BE2C (cell line): ENCODE measurements at regions not wholly inside any gene's neighbourhood (a gene's known extent, or its start where the extent isn't known, plus 50 kb on each side); places are given as distances from the start of the nearest gene placed in this dataset.

Experiments used
- DNase-seq: peaks from one replicate; pipeline ENCODE4 v3.0.0-alpha.2; 2020
- H3K27me3 ChIP-seq: fragments of 250-450 bp; sonication (Bioruptor Pico); 2 replicates; pipeline ENCODE4 v1.5.1; 2020; ENCODE audit warnings: mild to moderate bottlenecking
- H3K36me3 ChIP-seq: fragments of 250-450 bp; sonication (Bioruptor Pico); 2 replicates; pipeline ENCODE4 v1.5.1; 2020; ENCODE audit warnings: mild to moderate bottlenecking
- H3K4me1 ChIP-seq: fragments of 250-450 bp; sonication (Bioruptor Pico); 2 replicates; pipeline ENCODE4 v1.5.1; 2020
- H3K4me3 ChIP-seq: 2 replicates; pipeline ENCODE4 v1.5.1; 2011; ENCODE audit warnings: low read depth, low read length
- H3K9me3 ChIP-seq: fragments of 250-450 bp; sonication (Bioruptor Pico); 2 replicates; pipeline ENCODE4 v1.5.1; 2020
- CTCF ChIP-seq: IDR thresholded peaks from 2 replicates; pipeline ENCODE4 v1.5.1; 2012; ENCODE audit warnings: mild to moderate bottlenecking, low read depth, low read length

GRCh38 chr3:68315546-68315945 lies 616.8 kb downstream of the TAFA4 start:
- Histone ChIP-seq H3K27me3 (no peaks in the 10 kb centered on the region), H3K4me3 (no peak overlapping the region), H3K9me3 (no peaks in the 10 kb centered on the region), H3K36me3 (no peaks in the 10 kb centered on the region), H3K4me1 (no peaks in the 10 kb centered on the region)
- DNase-seq: no peak
- no peak for TF ChIP-seq CTCF

- Histone ChIP-seq H3K9me3 (no peaks in the 10 kb centered on the region), H3K27me3 (no peaks in the 10 kb centered on the region), H3K4me1 (no peaks in the 10 kb centered on the region), H3K4me3 (no peak overlapping the region), H3K36me3 (no peaks in the 10 kb centered on the region)
- TF ChIP-seq CTCF: no peak
- no peak for DNase-seq
These were observed 625.8 kb downstream of the TAFA4 start for GRCh38 chr3:68306571-68306970.

GRCh38 chr3:68295457-68295856 lies 636.9 kb downstream of the TAFA4 start:
- H3K9me3 ChIP-seq: no peaks in the 10 kb centered on the region
- no peak for DNase-seq
- TF ChIP-seq CTCF: no peak
- no peaks in the 10 kb centered on the region for H3K27me3 ChIP-seq
- no peak overlapping the region for H3K4me3 ChIP-seq
- no peaks in the 10 kb centered on the region for H3K36me3 ChIP-seq
- H3K4me1 ChIP-seq: no peaks in the 10 kb centered on the region

DNA sequence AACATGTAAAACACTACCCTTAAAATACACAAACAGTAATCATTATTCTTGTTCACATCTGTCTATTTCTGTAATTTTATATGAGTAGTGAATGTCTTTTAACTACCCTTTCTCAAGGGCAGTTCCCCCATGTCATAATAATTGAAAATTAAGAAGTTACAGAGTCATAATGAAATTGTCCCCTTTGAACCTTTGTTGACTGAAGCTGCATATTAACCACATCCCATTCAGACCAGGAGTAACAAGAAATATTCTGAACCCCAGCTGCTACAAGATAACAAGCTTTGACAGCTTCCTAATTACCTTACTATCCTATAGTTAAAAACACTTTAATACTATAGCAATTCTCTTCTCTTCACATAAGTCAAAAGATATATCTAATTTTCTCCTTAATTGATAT lies 635.9 kb upstream of the SUCLG2 start:
- Histone ChIP-seq H3K4me3 (no peak overlapping the region), H3K4me1 (no peaks in the 10 kb centered on the region; the same call in 1 of the 2 replicates), H3K36me3 (no peaks in the 10 kb centered on the region), H3K9me3 (no peaks in the 10 kb centered on the region), H3K27me3 (no peaks in the 10 kb centered on the region)
- no peak for TF ChIP-seq CTCF
- DNase-seq: no peak

DNA sequence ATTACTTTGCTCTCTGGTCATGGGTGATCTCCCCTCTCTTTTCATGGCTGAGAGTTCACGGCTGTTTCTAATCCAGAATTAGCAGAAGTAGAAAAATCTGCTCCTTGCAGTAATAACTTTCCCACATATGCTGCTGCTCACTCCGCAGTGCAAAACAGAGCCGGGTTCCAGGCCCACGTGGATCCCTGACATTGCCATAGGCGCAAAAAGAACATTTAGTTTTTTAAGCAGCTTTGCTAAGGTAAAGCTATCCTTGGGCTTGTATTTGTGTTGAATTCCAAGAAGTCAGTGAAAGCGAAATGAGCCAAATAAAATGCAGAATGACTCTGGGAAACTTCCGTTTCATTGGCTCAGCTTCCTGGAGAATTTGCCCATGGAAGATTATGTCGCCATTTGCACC lies 633.7 kb upstream of the SUCLG2 start:
- no peak for DNase-seq
- H3K36me3 ChIP-seq: no peaks in the 10 kb centered on the region
- no peaks in the 10 kb centered on the region for H3K27me3 ChIP-seq

DNA sequence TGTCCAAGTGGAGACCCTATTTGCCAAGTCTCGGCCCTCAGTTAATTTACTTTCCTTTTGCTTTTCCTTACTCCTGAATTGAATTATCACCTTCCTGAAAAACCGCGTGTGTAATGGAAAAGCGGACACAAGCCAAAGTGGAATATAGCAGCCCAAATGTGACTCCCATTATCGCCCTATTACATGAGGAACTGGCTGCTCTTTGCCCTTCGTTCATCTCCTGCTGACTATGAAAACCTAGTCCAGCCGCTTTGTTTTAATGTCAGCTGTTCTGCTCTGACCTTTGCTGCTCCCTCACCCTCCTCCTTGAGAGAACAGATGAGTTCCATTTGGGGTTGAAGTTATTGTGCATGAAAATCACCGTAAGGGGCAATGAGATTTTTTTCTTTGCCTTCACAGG lies 632.7 kb upstream of the SUCLG2 start:
- Histone ChIP-seq H3K4me3 (no peak overlapping the region), H3K9me3 (no peaks in the 10 kb centered on the region; the same call in 1 of the 2 replicates), H3K27me3 (no peaks in the 10 kb centered on the region), H3K36me3 (no peaks in the 10 kb centered on the region), H3K4me1 (no peaks in the 10 kb centered on the region; the same call in 1 of the 2 replicates)
- no peak for TF ChIP-seq CTCF
- DNase-seq: no peak

More for the DNA sequence above, 633.7 kb upstream of the SUCLG2 start:
- Histone ChIP-seq H3K9me3 (no peaks in the 10 kb centered on the region), H3K4me3 (no peak overlapping the region), H3K4me1 (no peaks in the 10 kb centered on the region; the same call in 1 of the 2 replicates)
- no peak for TF ChIP-seq CTCF
